HFFc6 (cell line): ENCODE measurements at regions not wholly inside any gene's neighbourhood (a gene's known extent, or its start where the extent isn't known, plus 50 kb on each side); places are given as distances from the start of the nearest gene placed in this dataset.
"Not testable (repeated sequence)": the region's sequence is repeated elsewhere in the genome, so short reads cannot be mapped to it uniquely, and the experiment has no call there.

Experiments used
- DNase-seq: peaks from one replicate; pipeline ENCODE4 v3.0.0-alpha.2; 2018
- H3K27ac Mint-ChIP-seq: 2 replicates; pipeline ENCODE4 v1.8.0; 2020; ENCODE audit warnings: mild to moderate bottlenecking, mixed read lengths
- H3K27me3 Mint-ChIP-seq: 2 replicates; pipeline ENCODE4 v1.8.0; 2021; ENCODE audit warnings: mild to moderate bottlenecking, moderate library complexity, mixed read lengths; ENCODE audit not compliant: insufficient read depth
- H3K36me3 Mint-ChIP-seq: 2 replicates; pipeline ENCODE4 v1.8.0; 2021; ENCODE audit warnings: low read depth, mixed read lengths
- H3K4me1 Mint-ChIP-seq: 2 replicates; pipeline ENCODE4 v1.8.0; 2020; ENCODE audit warnings: low read depth, mixed read lengths
- H3K4me3 Mint-ChIP-seq: 2 replicates; pipeline ENCODE4 v1.8.0; 2020; ENCODE audit warnings: mild to moderate bottlenecking, moderate library complexity, mixed read lengths
- H3K9me3 Mint-ChIP-seq: 2 replicates; pipeline ENCODE4 v1.8.0; 2020; ENCODE audit warnings: mild to moderate bottlenecking, mixed read lengths
- TF ChIP-seq, protein P1 (sequence below): fragments of 200-600 bp; sonication (generic); IDR thresholded peaks from 2 replicates; pipeline ENCODE4 v1.5.0; 2021; ENCODE audit warnings: antibody characterized with exemption, mild to moderate bottlenecking

- Mint-ChIP-seq H3K9me3 (peaks cover 47% of the 10 kb centered on the region), H3K4me3 (no peak overlapping the region), H3K36me3 (0 out of 2 replicates have a peak, but pooled peaks cover 4% of the 10 kb centered on the region), H3K27ac (no peak overlapping the region), H3K4me1 (no peaks in the 10 kb centered on the region), H3K27me3 (peaks cover 3% of the 10 kb centered on the region)
- DNase-seq = no peak
- TF ChIP-seq, protein P1, sequence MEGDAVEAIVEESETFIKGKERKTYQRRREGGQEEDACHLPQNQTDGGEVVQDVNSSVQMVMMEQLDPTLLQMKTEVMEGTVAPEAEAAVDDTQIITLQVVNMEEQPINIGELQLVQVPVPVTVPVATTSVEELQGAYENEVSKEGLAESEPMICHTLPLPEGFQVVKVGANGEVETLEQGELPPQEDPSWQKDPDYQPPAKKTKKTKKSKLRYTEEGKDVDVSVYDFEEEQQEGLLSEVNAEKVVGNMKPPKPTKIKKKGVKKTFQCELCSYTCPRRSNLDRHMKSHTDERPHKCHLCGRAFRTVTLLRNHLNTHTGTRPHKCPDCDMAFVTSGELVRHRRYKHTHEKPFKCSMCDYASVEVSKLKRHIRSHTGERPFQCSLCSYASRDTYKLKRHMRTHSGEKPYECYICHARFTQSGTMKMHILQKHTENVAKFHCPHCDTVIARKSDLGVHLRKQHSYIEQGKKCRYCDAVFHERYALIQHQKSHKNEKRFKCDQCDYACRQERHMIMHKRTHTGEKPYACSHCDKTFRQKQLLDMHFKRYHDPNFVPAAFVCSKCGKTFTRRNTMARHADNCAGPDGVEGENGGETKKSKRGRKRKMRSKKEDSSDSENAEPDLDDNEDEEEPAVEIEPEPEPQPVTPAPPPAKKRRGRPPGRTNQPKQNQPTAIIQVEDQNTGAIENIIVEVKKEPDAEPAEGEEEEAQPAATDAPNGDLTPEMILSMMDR = no peak
These were observed 658.5 kb downstream of the TYW1 start for GRCh38 chr7:67655168-67655567.

DNA sequence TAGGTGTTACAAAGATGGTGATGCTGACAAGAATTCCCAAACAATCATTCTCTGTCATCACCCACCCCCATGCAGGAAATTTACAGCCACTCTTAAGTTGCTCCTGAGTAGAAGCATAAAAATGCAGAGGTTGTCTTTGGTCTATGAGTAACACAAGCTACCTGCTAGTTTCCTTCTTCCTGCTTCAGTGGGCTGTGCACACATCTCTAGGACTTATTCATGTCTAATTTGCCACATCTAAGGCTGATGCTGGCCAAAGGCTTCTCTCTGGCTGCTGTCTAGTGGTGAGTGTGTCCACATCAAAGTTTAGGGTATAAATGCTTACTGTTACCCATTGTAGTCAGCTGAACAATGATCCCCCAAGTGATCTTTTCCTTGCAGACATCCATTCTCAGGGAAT, 662.5 kb downstream of the TYW1 start:
- Mint-ChIP-seq H3K27me3 (peaks cover 1% of the 10 kb centered on the region), H3K4me1 (no peaks in the 10 kb centered on the region), H3K4me3 (no peak overlapping the region), H3K27ac (no peak overlapping the region), H3K9me3 (peaks cover 48% of the 10 kb centered on the region), H3K36me3 (peaks cover 4% of the 10 kb centered on the region; the same call in 1 of the 2 replicates)
- DNase-seq = no peak
- TF ChIP-seq, protein P1 = no peak

DNA sequence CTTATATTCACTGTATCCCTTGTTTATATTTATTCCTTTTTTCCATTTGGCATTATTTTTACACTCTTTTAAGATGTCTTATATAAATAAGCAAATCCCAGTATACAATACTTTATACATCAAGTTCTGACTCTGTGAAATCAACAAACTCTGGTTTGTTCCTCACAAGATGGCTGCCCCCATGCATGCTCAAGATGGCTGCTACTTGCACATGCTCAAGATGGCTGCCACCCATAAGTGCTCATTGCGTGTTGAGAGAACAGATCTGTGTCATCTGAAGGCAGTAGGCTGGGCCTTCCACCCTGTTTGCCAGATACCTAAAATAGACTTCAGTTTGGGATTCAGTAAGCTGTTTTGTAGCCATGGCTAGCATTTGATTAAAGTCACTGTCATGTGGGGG, 666.2 kb downstream of the TYW1 start:
- no peak overlapping the region for H3K27ac Mint-ChIP-seq
- TF ChIP-seq, protein P1 = no peak
- H3K4me3 Mint-ChIP-seq = no peak overlapping the region
- H3K4me1 Mint-ChIP-seq = no peaks in the 10 kb centered on the region
- no peaks in the 10 kb centered on the region; the same call in 1 of the 2 replicates for H3K27me3 Mint-ChIP-seq
- peaks cover 40% of the 10 kb centered on the region for H3K9me3 Mint-ChIP-seq
- H3K36me3 Mint-ChIP-seq = peaks cover 4% of the 10 kb centered on the region; the same call in 1 of the 2 replicates
- DNase-seq = no peak

- TF ChIP-seq, protein P1 = no peak
- H3K4me1 Mint-ChIP-seq = no peaks in the 10 kb centered on the region
- H3K4me3 Mint-ChIP-seq = no peak overlapping the region
- no peak for DNase-seq
- peaks cover 4% of the 10 kb centered on the region; the same call in 1 of the 2 replicates for H3K36me3 Mint-ChIP-seq
- H3K9me3 Mint-ChIP-seq = peaks cover 36% of the 10 kb centered on the region
- H3K27me3 Mint-ChIP-seq = no peaks in the 10 kb centered on the region; the same call in 1 of the 2 replicates
- H3K27ac Mint-ChIP-seq = no peak overlapping the region
These were observed 667.0 kb downstream of the TYW1 start for GRCh38 chr7:67663644-67664043.

- H3K27me3 Mint-ChIP-seq, H3K4me1 Mint-ChIP-seq, H3K27ac Mint-ChIP-seq, DNase-seq, H3K36me3 Mint-ChIP-seq, H3K4me3 Mint-ChIP-seq: not testable (repeated sequence)
- peaks cover 37% of the 10 kb centered on the region for H3K9me3 Mint-ChIP-seq
These were observed 669.7 kb downstream of the TYW1 start for GRCh38 chr7:67666359-67666758.

GRCh38 chr7:67671006-67671548, 674.4 kb downstream of the TYW1 start:
- Mint-ChIP-seq H3K4me3 (no peak overlapping the region), H3K27ac (no peak overlapping the region), H3K9me3 (peaks cover 44% of the 10 kb centered on the region), H3K4me1 (no peaks in the 10 kb centered on the region), H3K27me3 (no peaks in the 10 kb centered on the region), H3K36me3 (no peaks in the 10 kb centered on the region)
- TF ChIP-seq, protein P1 = no peak
- no peak for DNase-seq
